ENCODE measurements at regions not wholly inside any gene's neighbourhood (a gene's known extent, or its start where the extent isn't known, plus 50 kb on each side); places are given as distances from the start of the nearest gene placed in this dataset.

GRCh38 chr18:78665644-78666043 lies 314.0 kb upstream of the SALL3 start:
- H3K9me3 ChIP-seq (ENCODE audit: control insufficient read depth, insufficient read depth, low read length): no peaks in the 10 kb centered on the region

GRCh38 chr18:78666666-78667335 lies 312.8 kb upstream of the SALL3 start:
- H3K4me1 ChIP-seq (ENCODE audit: control insufficient read depth, insufficient read depth, low read length): peaks cover 14% of the 10 kb centered on the region
- H3K9me3 ChIP-seq (ENCODE audit: control insufficient read depth, insufficient read depth, low read length): no peaks in the 10 kb centered on the region
- H3K36me3 ChIP-seq (ENCODE audit: control insufficient read depth, insufficient read depth, low read length): no peaks in the 10 kb centered on the region
- no peaks in the 10 kb centered on the region for H3K27me3 ChIP-seq (ENCODE audit: control insufficient read depth, insufficient read depth, low read length)
- H3K27ac ChIP-seq (ENCODE audit: low read depth, low read length): no peak overlapping the region
- no peak overlapping the region for H3K4me3 ChIP-seq (ENCODE audit: low read depth, low read length)
- H3K9ac ChIP-seq (ENCODE audit: low read depth, low read length): no peak overlapping the region

More at GRCh38 chr18:78665644-78666043, 314.0 kb upstream of the SALL3 start:
- Histone ChIP-seq H3K4me3 (ENCODE audit: low read depth, low read length) (no peak overlapping the region), H3K4me1 (ENCODE audit: control insufficient read depth, insufficient read depth, low read length) (peaks cover 9% of the 10 kb centered on the region), H3K9ac (ENCODE audit: low read depth, low read length) (no peak overlapping the region), H3K27ac (ENCODE audit: low read depth, low read length) (no peak overlapping the region), H3K27me3 (ENCODE audit: control insufficient read depth, insufficient read depth, low read length) (no peaks in the 10 kb centered on the region), H3K36me3 (ENCODE audit: control insufficient read depth, insufficient read depth, low read length) (no peaks in the 10 kb centered on the region)

GRCh38 chr18:78670778-78671391 lies 308.7 kb upstream of the SALL3 start:
- Histone ChIP-seq H3K27ac (ENCODE audit: low read depth, low read length) (no peak overlapping the region), H3K9me3 (ENCODE audit: control insufficient read depth, insufficient read depth, low read length) (no peaks in the 10 kb centered on the region), H3K4me1 (ENCODE audit: control insufficient read depth, insufficient read depth, low read length) (peaks cover 14% of the 10 kb centered on the region), H3K27me3 (ENCODE audit: control insufficient read depth, insufficient read depth, low read length) (no peaks in the 10 kb centered on the region), H3K36me3 (ENCODE audit: control insufficient read depth, insufficient read depth, low read length) (no peaks in the 10 kb centered on the region), H3K4me3 (ENCODE audit: low read depth, low read length) (no peak overlapping the region), H3K9ac (ENCODE audit: low read depth, low read length) (no peak overlapping the region)

- Histone ChIP-seq H3K27me3 (ENCODE audit: control insufficient read depth, insufficient read depth, low read length) (no peaks in the 10 kb centered on the region), H3K9me3 (ENCODE audit: control insufficient read depth, insufficient read depth, low read length) (no peaks in the 10 kb centered on the region), H3K4me3 (ENCODE audit: low read depth, low read length) (no peak overlapping the region), H3K27ac (ENCODE audit: low read depth, low read length) (no peak overlapping the region), H3K4me1 (ENCODE audit: control insufficient read depth, insufficient read depth, low read length) (peaks cover 14% of the 10 kb centered on the region), H3K9ac (ENCODE audit: low read depth, low read length) (no peak overlapping the region), H3K36me3 (ENCODE audit: control insufficient read depth, insufficient read depth, low read length) (no peaks in the 10 kb centered on the region)
These were observed 308.1 kb upstream of the SALL3 start for GRCh38 chr18:78671551-78671950.

GRCh38 chr18:78672862-78673446 lies 306.7 kb upstream of the SALL3 start:
- H3K4me1 ChIP-seq (ENCODE audit: control insufficient read depth, insufficient read depth, low read length): peaks cover 14% of the 10 kb centered on the region

GRCh38 chr18:78673516-78674321 lies 305.9 kb upstream of the SALL3 start:
- Histone ChIP-seq H3K4me3 (ENCODE audit: low read depth, low read length) (no peak overlapping the region), H3K9me3 (ENCODE audit: control insufficient read depth, insufficient read depth, low read length) (no peaks in the 10 kb centered on the region), H3K27me3 (ENCODE audit: control insufficient read depth, insufficient read depth, low read length) (no peaks in the 10 kb centered on the region), H3K4me1 (ENCODE audit: control insufficient read depth, insufficient read depth, low read length) (peaks cover 14% of the 10 kb centered on the region), H3K9ac (ENCODE audit: low read depth, low read length) (no peak overlapping the region), H3K27ac (ENCODE audit: low read depth, low read length) (no peak overlapping the region), H3K36me3 (ENCODE audit: control insufficient read depth, insufficient read depth, low read length) (no peaks in the 10 kb centered on the region)

More at GRCh38 chr18:78672862-78673446, 306.7 kb upstream of the SALL3 start:
- no peaks in the 10 kb centered on the region for H3K9me3 ChIP-seq (ENCODE audit: control insufficient read depth, insufficient read depth, low read length)
- no peaks in the 10 kb centered on the region for H3K27me3 ChIP-seq (ENCODE audit: control insufficient read depth, insufficient read depth, low read length)
- H3K4me3 ChIP-seq (ENCODE audit: low read depth, low read length): no peak overlapping the region
- H3K27ac ChIP-seq (ENCODE audit: low read depth, low read length): no peak overlapping the region
- H3K9ac ChIP-seq (ENCODE audit: low read depth, low read length): no peak overlapping the region
- no peaks in the 10 kb centered on the region for H3K36me3 ChIP-seq (ENCODE audit: control insufficient read depth, insufficient read depth, low read length)

- Histone ChIP-seq H3K36me3 (ENCODE audit: control insufficient read depth, insufficient read depth, low read length) (no peaks in the 10 kb centered on the region), H3K4me3 (ENCODE audit: low read depth, low read length) (no peak overlapping the region), H3K4me1 (ENCODE audit: control insufficient read depth, insufficient read depth, low read length) (peaks cover 8% of the 10 kb centered on the region), H3K27ac (ENCODE audit: low read depth, low read length) (no peak overlapping the region), H3K9me3 (ENCODE audit: control insufficient read depth, insufficient read depth, low read length) (no peaks in the 10 kb centered on the region), H3K27me3 (ENCODE audit: control insufficient read depth, insufficient read depth, low read length) (no peaks in the 10 kb centered on the region), H3K9ac (ENCODE audit: low read depth, low read length) (no peak overlapping the region)
These were observed 304.4 kb upstream of the SALL3 start for GRCh38 chr18:78675231-78675630.

DNA sequence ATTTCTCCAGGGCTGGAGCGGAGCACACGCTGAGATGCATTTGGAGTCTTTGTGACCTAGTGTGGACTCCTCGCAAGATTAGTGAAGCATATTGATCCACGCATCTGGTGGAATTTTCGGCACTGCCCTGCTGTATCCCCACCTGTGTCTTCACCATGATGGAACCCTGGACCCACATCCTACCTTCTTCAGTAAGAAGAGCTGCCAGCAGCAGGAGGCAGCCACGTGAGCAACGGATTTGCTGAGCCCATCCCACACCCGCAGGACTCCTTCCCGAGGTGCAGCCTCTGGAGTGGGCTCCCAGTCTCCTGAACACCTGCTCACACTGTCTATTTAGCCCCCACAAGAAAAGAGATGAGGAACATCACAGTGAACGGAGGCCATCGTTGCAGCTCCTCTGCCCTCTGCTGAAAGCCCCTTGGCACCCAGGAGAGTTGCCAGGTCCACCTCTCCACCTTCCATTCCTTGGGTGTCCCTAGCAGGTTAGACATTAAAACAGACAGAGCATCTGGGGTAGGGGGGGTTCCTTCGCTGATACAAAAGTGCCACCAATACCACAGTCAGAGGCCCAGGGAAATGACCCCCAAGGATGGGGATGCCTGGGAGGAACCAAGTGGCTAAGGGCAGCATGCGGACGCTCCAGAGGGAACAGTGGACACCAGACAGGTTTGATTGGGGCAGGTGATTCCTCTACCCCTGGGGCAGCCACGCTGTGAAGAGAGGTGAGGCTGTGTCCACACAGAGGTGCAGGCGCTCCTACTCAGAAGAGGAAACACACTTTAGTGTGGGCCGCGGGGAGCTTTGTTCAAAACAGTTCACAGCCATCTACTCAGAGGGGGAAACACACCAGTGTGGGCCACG lies 302.8 kb upstream of the SALL3 start:
- Histone ChIP-seq H3K36me3 (ENCODE audit: control insufficient read depth, insufficient read depth, low read length) (no peaks in the 10 kb centered on the region), H3K4me1 (ENCODE audit: control insufficient read depth, insufficient read depth, low read length) (no peaks in the 10 kb centered on the region), H3K27me3 (ENCODE audit: control insufficient read depth, insufficient read depth, low read length) (no peaks in the 10 kb centered on the region), H3K9me3 (ENCODE audit: control insufficient read depth, insufficient read depth, low read length) (no peaks in the 10 kb centered on the region), H3K27ac (ENCODE audit: low read depth, low read length) (no peak overlapping the region), H3K4me3 (ENCODE audit: low read depth, low read length) (no peak overlapping the region), H3K9ac (ENCODE audit: low read depth, low read length) (no peak overlapping the region)

GRCh38 chr18:78677483-78678317 lies 301.9 kb upstream of the SALL3 start:
- H3K9ac ChIP-seq (ENCODE audit: low read depth, low read length): no peak overlapping the region
- H3K27me3 ChIP-seq (ENCODE audit: control insufficient read depth, insufficient read depth, low read length): no peaks in the 10 kb centered on the region
- no peaks in the 10 kb centered on the region for H3K4me1 ChIP-seq (ENCODE audit: control insufficient read depth, insufficient read depth, low read length)
- H3K36me3 ChIP-seq (ENCODE audit: control insufficient read depth, insufficient read depth, low read length): no peaks in the 10 kb centered on the region
- no peaks in the 10 kb centered on the region for H3K9me3 ChIP-seq (ENCODE audit: control insufficient read depth, insufficient read depth, low read length)
- H3K27ac ChIP-seq (ENCODE audit: low read depth, low read length): no peak overlapping the region
- H3K4me3 ChIP-seq (ENCODE audit: low read depth, low read length): no peak overlapping the region

DNA sequence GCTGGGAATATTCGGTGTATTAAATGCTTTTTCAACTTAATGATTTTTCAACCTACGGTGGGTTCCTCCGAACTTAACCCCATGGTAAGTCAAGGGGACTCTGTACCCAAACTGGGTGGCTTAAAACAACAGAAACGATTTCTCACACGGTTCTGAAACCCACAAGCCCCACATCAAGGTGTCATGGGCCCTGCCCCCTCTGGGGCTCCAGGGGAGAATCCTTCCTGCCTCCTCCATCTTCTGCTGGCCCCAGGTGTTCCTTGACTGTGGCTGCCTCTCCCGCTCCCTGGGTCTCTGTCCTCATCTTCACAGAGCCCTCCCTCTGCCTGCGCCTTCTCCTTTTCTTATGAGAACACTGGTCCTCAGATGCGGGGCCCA lies 301.3 kb upstream of the SALL3 start:
- H3K27me3 ChIP-seq (ENCODE audit: control insufficient read depth, insufficient read depth, low read length): no peaks in the 10 kb centered on the region
- no peak overlapping the region for H3K4me3 ChIP-seq (ENCODE audit: low read depth, low read length)
- H3K4me1 ChIP-seq (ENCODE audit: control insufficient read depth, insufficient read depth, low read length): no peaks in the 10 kb centered on the region
- no peak overlapping the region for H3K27ac ChIP-seq (ENCODE audit: low read depth, low read length)
- no peaks in the 10 kb centered on the region for H3K36me3 ChIP-seq (ENCODE audit: control insufficient read depth, insufficient read depth, low read length)
- H3K9me3 ChIP-seq (ENCODE audit: control insufficient read depth, insufficient read depth, low read length): no peaks in the 10 kb centered on the region
- no peak overlapping the region for H3K9ac ChIP-seq (ENCODE audit: low read depth, low read length)

Measured in HUES48 (cell line).